ENCODE measurements at regions not wholly inside any gene's neighbourhood (a gene's known extent, or its start where the extent isn't known, plus 50 kb on each side); places are given as distances from the start of the nearest gene placed in this dataset.

GRCh38 chr17:59466946-59467801 is 98.2 kb upstream of the DHX40 start:
- WGBS (ENCODE audit: low lambda C conversion rate) = 68% methylated on average over 5 of the region's 5 CpGs
- in situ Hi-C loops (cut with HindIII; ENCODE audit: extremely low pct_ligation_motif_present, low pct_unique_long_range_greater_than_20kb) = no loop called here
- TF ChIP-seq CAMTA2 (CRISPR knock-in tag; IDR thresholded peaks at IDR 0.05; ENCODE audit: borderline replicate concordance) (no peak), HNRNPL (IDR thresholded peaks at IDR 0.05; ENCODE audit: low read depth, low read length) (no peak), GFI1 (CRISPR knock-in tag; IDR thresholded peaks at IDR 0.05; ENCODE audit: borderline replicate concordance) (no peak; the same call in 1 of the 2 replicates), ZBTB26 (CRISPR knock-in tag; IDR thresholded peaks at IDR 0.05; ENCODE audit: borderline replicate concordance) (no peak), ZBTB3 (CRISPR knock-in tag; IDR thresholded peaks at IDR 0.05; ENCODE audit: borderline replicate concordance, low read depth) (0 out of 2 replicates have a peak, but pooled peaks have one; percentile 35), PRDM10 (CRISPR knock-in tag; IDR thresholded peaks at IDR 0.05; ENCODE audit: low read depth) (no peak), ZBTB38 (CRISPR knock-in tag; IDR thresholded peaks at IDR 0.05) (no peak), ZNF513 (CRISPR knock-in tag; conservative IDR thresholded peaks at IDR 0.05) (no peak), GTF2F1 (IDR thresholded peaks at IDR 0.05; ENCODE audit: low read length) (no peak), ZNF446 (CRISPR knock-in tag; IDR thresholded peaks at IDR 0.05) (no peak; the same call in 1 of the 2 replicates), PLRG1 (conservative IDR thresholded peaks at IDR 0.05) (no peak), ZNF232 (CRISPR knock-in tag; IDR thresholded peaks at IDR 0.05; ENCODE audit: borderline replicate concordance) (no peak), TCF7 (IDR thresholded peaks at IDR 0.05; ENCODE audit: low read depth) (peak; percentile 10; the same call in 1 of the 2 replicates), ZNF263 (CRISPR knock-in tag; IDR thresholded peaks at IDR 0.05) (no peak), PHB2 (IDR thresholded peaks at IDR 0.05; ENCODE audit: partially characterized antibody) (no peak)

More at GRCh38 chr17:59466946-59467801, 98.2 kb upstream of the DHX40 start:
- Histone ChIP-seq H3K4me2 (ENCODE audit: low read depth, low read length) (peak overlapping the region; percentile 26), H3K27ac (ENCODE audit: extremely low read length, insufficient read depth, low read length) (peak overlapping the region; percentile 65), H3K9me3 (ENCODE audit: low read length) (no peaks in the 10 kb centered on the region), H3K4me3 (replicated peaks in 1 of 3; ENCODE audit: insufficient read depth in 1 of 3, low read depth in 2 of 3, low read length in 3 of 3) (no peak overlapping the region), H3K9ac (ENCODE audit: insufficient read depth, low read depth, low read length) (peak overlapping the region; percentile 13), H3K79me2 (ENCODE audit: insufficient read depth, low read length) (no peaks in the 10 kb centered on the region), H2AFZ (ENCODE audit: low read length) (no peak overlapping the region), H3K4me1 (ENCODE audit: insufficient read depth, low read length) (peaks cover 93% of the 10 kb centered on the region), H3K36me3 (replicated peaks in 1 of 2; ENCODE audit: control insufficient read depth in 1 of 2, insufficient read depth in 2 of 2, low read length in 2 of 2) (no peaks in the 10 kb centered on the region), H4K20me1 (ENCODE audit: insufficient read depth, low read length) (no peaks in the 10 kb centered on the region), H3K27me3 (ENCODE audit: control insufficient read depth in 1 of 2, insufficient read depth in 2 of 2, low read length in 2 of 2) (no peaks in the 10 kb centered on the region)
- ATAC-seq = no peak
- peak; percentile 41 for DNase-seq (ENCODE audit: low spot score)
- POLR2A ChIA-PET = no interaction called here
- CTCF ChIA-PET (ENCODE audit: low intra/inter-chr PET ratio, low total read pairs) = no interaction called here
- no TSS peak for BruUV-seq (replicated peaks)
- FAIRE-seq = no peak
- intact Hi-C loops (cut with micrococcal nuclease; ENCODE audit: unreplicated experiment) = no loop called here
